T-cell (primary cell): ENCODE measurements at regions not wholly inside any gene's neighbourhood (a gene's known extent, or its start where the extent isn't known, plus 50 kb on each side); places are given as distances from the start of the nearest gene placed in this dataset.
"Not testable (repeated sequence)": the region's sequence is repeated elsewhere in the genome, so short reads cannot be mapped to it uniquely, and the experiment has no call there.

Experiments used
- ATAC-seq, 4 experiments: fragments of 200-7000 bp in 3 of 4; fragments of 150-1000 bp in 1 of 4; cut with Tn5 transposase; replicated peaks in 1 of 4; 1 replicate in 3 of 4; 2 replicates in 1 of 4; pipeline ENCODE4 v1.10.0; 2021; ENCODE audit warnings: moderate library complexity in 3 of 4, mild to moderate bottlenecking in 2 of 4, moderate number of reproducible peaks in 1 of 4
- CTCF ChIA-PET, 2 donors: fragments of 300-600 bp; sonication (Branson Sonifier 250); formaldehyde crosslinking; loops; one replicate each; lab custom pipeline; 2022; ENCODE audit warnings: antibody characterized with exemption in 2 of 2; lab: Charles Lee
- POLR2A ChIA-PET, 2 donors: fragments of 300-600 bp; sonication (Branson Sonifier 250); formaldehyde crosslinking; loops; one replicate each; lab custom pipeline; 2022; ENCODE audit warnings: antibody characterized with exemption in 2 of 2; lab: Charles Lee
- DNase-seq, 35 experiments: peaks; one replicate each; pipeline versions ENCODE4 v3.0.0 to v3.0.0-alpha.2; 2013 to 2023
- H3K27ac ChIP-seq: one replicate; pipeline ENCODE4 v1.5.1; 2013; ENCODE audit warnings: low read length
- H3K27me3 ChIP-seq, 2 experiments: replicated peaks in 1 of 2; 1 replicate in 1 of 2; 2 replicates in 1 of 2; pipeline versions ENCODE4 v1.6.1 to v1.7.0; 2013; ENCODE audit warnings: low read length in 1 of 2, mixed read lengths in 1 of 2; ENCODE audit not compliant: control insufficient read depth in 2 of 2, insufficient read depth in 2 of 2; ENCODE audit errors: extremely low read depth in 1 of 2
- H3K36me3 ChIP-seq, 2 donors: 1 replicate in 1 of 2; 2 replicates in 1 of 2; pipeline versions ENCODE4 v1.6.1 to v1.7.0; 2013; ENCODE audit warnings: low read length in 1 of 2; ENCODE audit not compliant: control insufficient read depth in 2 of 2, insufficient read depth in 1 of 2; ENCODE audit errors: extremely low read depth in 1 of 2
- H3K4me1 ChIP-seq, 2 experiments: 1 replicate in 1 of 2; 2 replicates in 1 of 2; pipeline versions ENCODE4 v1.6.1 to v1.7.0; 2013; ENCODE audit warnings: low read length in 2 of 2, mixed read lengths in 1 of 2; ENCODE audit not compliant: insufficient read depth in 2 of 2, control insufficient read depth in 1 of 2; ENCODE audit errors: extremely low read depth in 1 of 2
- H3K4me3 ChIP-seq, 2 donors: 1 replicate in 1 of 2; 2 replicates in 1 of 2; pipeline versions ENCODE4 v1.5.1 to v1.7.0; 2013; ENCODE audit warnings: mild to moderate bottlenecking in 2 of 2, low read length in 1 of 2, moderate library complexity in 1 of 2; ENCODE audit not compliant: control insufficient read depth in 1 of 2; ENCODE audit errors: extremely low read depth in 1 of 2
- H3K9me3 ChIP-seq: 2 replicates; pipeline ENCODE4 v1.7.0; 2013
- H3K27ac Mint-ChIP-seq, 2 donors: one replicate each; pipeline ENCODE4 v1.8.0; 2020 to 2021; ENCODE audit warnings: mild to moderate bottlenecking in 2 of 2, mixed read lengths in 2 of 2
- H3K27me3 Mint-ChIP-seq, 2 donors: one replicate each; pipeline ENCODE4 v1.8.0; 2021 to 2022; ENCODE audit warnings: mixed read lengths in 2 of 2
- H3K36me3 Mint-ChIP-seq: one replicate; pipeline ENCODE4 v1.8.0; 2021; ENCODE audit warnings: mixed read lengths
- H3K4me1 Mint-ChIP-seq, 3 donors: one replicate each; pipeline ENCODE4 v1.8.0; 2020 to 2022; ENCODE audit warnings: mixed read lengths in 3 of 3, mild to moderate bottlenecking in 1 of 3
- H3K4me3 Mint-ChIP-seq, 3 donors: one replicate each; pipeline ENCODE4 v1.8.0; 2020 to 2022; ENCODE audit warnings: mild to moderate bottlenecking in 3 of 3, mixed read lengths in 3 of 3, moderate library complexity in 3 of 3
- H3K9me3 Mint-ChIP-seq, 3 donors: one replicate each; pipeline ENCODE4 v1.8.0; 2020 to 2022; ENCODE audit warnings: mixed read lengths in 3 of 3
- WGBS: methylation state at CpG from one replicate; pipeline ENCODE4 v1.1.5; 2013; ENCODE audit warnings: missing lambda C conversion rate; ENCODE audit not compliant: insufficient coverage; 5-methylcytosine and 5-hydroxymethylcytosine counted together

DNA sequence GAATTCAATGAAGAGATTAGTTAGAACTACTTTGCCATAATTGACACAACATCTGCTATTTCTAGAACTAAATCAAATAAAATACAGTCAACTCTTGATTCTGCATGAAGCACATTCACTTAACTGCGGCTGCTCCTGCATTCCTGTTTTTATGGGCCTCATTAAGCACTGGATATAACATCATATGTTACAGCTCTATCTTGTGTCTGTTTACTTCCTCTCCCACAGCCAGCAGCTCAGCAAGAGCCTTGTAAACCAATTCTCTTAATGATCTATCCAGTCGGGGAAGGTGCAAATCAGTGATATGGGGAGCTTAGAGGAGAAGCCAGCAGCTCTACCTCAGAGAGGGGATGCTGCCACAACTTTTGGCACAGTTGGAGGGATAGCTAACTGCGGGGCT lies 329.2 kb downstream of the ARRDC4 start:
- no peaks in the 10 kb centered on the region for H3K36me3 ChIP-seq
- peaks cover 0 to 8% (median 1%) of the 10 kb centered on the region in 3 donors for H3K4me1 Mint-ChIP-seq
- H3K4me1 ChIP-seq = peaks cover 0 to 3% of the 10 kb centered on the region in 2 experiments
- ChIA-PET POLR2A (no interaction called here), CTCF (no interaction called here)
- H3K27ac Mint-ChIP-seq = no peak overlapping the region
- no peaks in the 10 kb centered on the region for H3K9me3 Mint-ChIP-seq
- H3K27ac ChIP-seq = no peak overlapping the region
- peaks cover 22 to 31% of the 10 kb centered on the region in 2 donors for H3K27me3 Mint-ChIP-seq
- no peak overlapping the region for H3K4me3 ChIP-seq
- WGBS = 40% methylated on average over 2 of the region's 3 CpGs
- H3K36me3 Mint-ChIP-seq = no peaks in the 10 kb centered on the region
- H3K4me3 Mint-ChIP-seq = no peak overlapping the region
- DNase-seq (no peak), ATAC-seq (no peak)
- no peaks in the 10 kb centered on the region for H3K9me3 ChIP-seq
- H3K27me3 ChIP-seq = peaks cover 11 to 19% of the 10 kb centered on the region in 2 experiments

DNA sequence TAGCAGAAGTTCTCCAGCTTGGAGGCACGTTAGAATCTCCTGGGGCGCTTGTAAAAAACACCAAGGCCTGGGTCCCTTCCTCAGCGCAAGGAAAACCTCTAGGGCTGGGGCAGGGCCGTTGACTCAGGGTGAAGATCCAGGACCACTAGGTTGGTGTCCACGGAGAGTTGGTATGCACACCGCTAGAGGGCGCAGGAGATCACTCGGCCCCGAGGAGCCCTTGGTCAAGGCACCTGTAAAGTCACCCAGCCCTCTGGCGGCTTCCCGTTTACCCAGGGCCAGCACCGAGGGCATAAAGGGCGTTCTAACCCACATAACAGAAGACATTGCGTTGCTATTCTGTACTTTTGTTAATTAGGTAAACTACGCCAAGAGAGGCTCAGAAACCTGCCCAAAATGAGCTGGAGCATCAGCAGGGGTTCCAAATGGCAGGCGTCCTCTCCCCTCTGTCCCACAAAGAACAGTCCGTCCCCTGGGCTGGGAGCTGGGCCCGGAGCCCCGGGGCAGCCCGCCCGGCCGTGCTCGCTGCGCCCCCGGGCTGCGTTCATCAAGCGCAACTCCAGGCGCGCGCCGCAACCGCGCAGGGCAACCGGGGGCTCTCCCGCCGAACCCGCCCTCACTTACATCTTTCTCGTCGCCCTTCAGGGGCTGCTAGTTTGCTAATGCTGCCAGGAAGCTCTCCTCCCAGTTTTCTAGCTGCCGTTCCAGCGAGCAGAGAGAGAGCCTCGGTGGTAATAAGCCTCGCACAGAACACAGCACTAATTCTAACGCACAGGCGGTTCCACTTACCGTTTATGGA lies 332.1 kb downstream of the ARRDC4 start:
- CTCF ChIA-PET = no interaction called here
- POLR2A ChIA-PET = no interaction called here
- Mint-ChIP-seq H3K27ac (no peak overlapping the region), H3K4me1 (peaks cover 0 to 8% (median 1%) of the 10 kb centered on the region in 3 donors), H3K4me3 (no peak overlapping the region), H3K27me3 (peaks cover 22 to 27% of the 10 kb centered on the region in 2 donors), H3K36me3 (no peaks in the 10 kb centered on the region), H3K9me3 (no peaks in the 10 kb centered on the region)
- Histone ChIP-seq H3K27ac (no peak overlapping the region), H3K36me3 (no peaks in the 10 kb centered on the region), H3K27me3 (peaks cover 13 to 19% of the 10 kb centered on the region in 2 experiments), H3K4me3 (no peak overlapping the region), H3K4me1 (peaks cover 0 to 3% of the 10 kb centered on the region in 2 experiments), H3K9me3 (no peaks in the 10 kb centered on the region)
- ATAC-seq (no peak), DNase-seq (peak in 1 of 35 experiments; percentile 3)
- 5% methylated on average over 41 of the region's 46 CpGs for WGBS

DNA sequence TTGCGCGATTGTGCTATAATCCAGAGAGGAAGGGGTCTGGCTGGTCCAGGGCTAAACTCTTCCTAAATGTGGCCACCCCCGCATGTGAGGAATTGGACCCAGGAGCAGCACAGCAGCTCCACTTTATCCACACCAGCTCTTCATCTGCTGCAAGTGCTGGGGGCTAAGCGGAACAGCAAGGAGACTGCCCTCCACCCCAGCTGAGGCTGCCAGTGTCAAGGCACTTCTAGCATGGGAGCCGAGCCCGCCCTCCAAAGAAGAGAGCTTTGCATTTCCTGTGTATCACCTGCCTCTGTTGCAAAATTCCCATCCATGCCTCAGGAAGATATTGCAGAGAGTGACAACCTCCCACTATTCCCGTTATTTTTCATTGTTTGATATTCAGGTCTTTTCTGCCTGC lies 333.6 kb downstream of the ARRDC4 start:
- no peak overlapping the region for H3K27ac Mint-ChIP-seq
- Histone ChIP-seq H3K27me3 (peaks cover 12 to 13% of the 10 kb centered on the region in 2 experiments), H3K4me3 (no peak overlapping the region), H3K4me1 (peaks cover 0 to 3% of the 10 kb centered on the region in 2 experiments), H3K27ac (no peak overlapping the region), H3K9me3 (no peaks in the 10 kb centered on the region), H3K36me3 (no peaks in the 10 kb centered on the region)
- POLR2A ChIA-PET = no interaction called here
- H3K4me1 Mint-ChIP-seq = peaks cover 0 to 8% (median 1%) of the 10 kb centered on the region in 3 donors
- no peak overlapping the region for H3K4me3 Mint-ChIP-seq
- CTCF ChIA-PET = no interaction called here
- no peaks in the 10 kb centered on the region for H3K9me3 Mint-ChIP-seq
- DNase-seq = no peak
- ATAC-seq = no peak
- peaks cover 22 to 29% of the 10 kb centered on the region in 2 donors for H3K27me3 Mint-ChIP-seq
- WGBS = 59% methylated on average over 3 of the region's 7 CpGs
- H3K36me3 Mint-ChIP-seq = no peaks in the 10 kb centered on the region

DNA sequence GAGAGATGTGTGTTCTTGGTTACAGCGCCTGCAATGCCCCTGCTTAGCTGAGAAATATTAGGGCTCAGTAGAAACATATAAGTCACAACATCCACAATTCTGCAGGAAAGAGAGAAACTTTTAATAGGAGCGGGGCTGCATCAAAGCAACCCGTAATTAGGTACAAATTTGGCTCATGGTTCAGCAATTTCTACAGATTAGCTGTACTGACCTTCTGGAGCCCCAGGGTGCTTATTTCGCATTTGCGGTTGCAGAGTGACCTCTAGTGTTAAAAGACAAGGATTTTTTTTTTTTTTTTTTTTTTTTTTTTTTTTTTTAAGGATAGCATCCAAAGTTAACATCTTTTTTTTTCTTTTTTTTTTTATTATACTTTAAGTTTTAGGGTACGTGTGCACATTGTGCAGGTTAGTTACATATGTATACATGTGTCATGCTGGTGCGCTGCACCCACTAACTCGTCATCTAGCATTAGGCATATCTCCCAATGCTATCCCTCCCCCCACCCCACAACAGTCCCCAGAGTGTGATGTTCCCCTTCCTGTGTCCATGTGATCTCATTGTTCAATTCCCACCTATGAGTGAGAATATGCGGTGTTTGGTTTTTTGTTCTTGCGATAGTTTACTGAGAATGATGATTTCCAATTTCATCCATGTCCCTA lies 334.7 kb downstream of the ARRDC4 start:
- H3K36me3 Mint-ChIP-seq, ATAC-seq, H3K27ac Mint-ChIP-seq, H3K4me1 Mint-ChIP-seq, H3K9me3 ChIP-seq, CTCF ChIA-PET, H3K36me3 ChIP-seq, H3K4me1 ChIP-seq, H3K27ac ChIP-seq, DNase-seq, H3K4me3 ChIP-seq, H3K4me3 Mint-ChIP-seq, POLR2A ChIA-PET, H3K9me3 Mint-ChIP-seq: not testable (repeated sequence)
- H3K27me3 ChIP-seq = peaks cover 13 to 19% of the 10 kb centered on the region in 2 experiments
- peaks cover 23 to 25% of the 10 kb centered on the region in 2 donors for H3K27me3 Mint-ChIP-seq
- WGBS = 23% methylated on average over 2 of the region's 10 CpGs

DNA sequence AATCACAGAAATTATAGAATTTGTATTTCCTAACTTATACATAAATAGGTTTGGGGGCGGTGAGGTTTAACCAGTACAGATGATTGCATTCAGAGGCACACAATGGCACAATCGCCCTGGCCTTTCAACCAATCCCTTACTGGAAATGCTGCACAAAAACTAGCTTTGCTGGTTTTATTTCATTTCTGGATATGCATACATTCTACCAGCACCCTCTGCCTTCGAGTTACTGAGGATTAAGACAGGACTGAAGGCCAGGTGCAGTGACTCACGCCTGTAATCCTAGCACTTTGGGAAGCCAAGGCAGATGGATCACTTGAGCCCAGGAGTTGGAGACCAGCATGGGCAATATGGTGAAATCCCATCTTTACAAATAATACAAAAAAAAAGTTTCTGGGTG lies 336.1 kb downstream of the ARRDC4 start:
- Mint-ChIP-seq H3K36me3 (no peaks in the 10 kb centered on the region), H3K4me3 (no peak overlapping the region), H3K27me3 (peaks cover 21 to 32% of the 10 kb centered on the region in 2 donors), H3K4me1 (peaks cover 0 to 8% (median 1%) of the 10 kb centered on the region in 3 donors), H3K9me3 (no peaks in the 10 kb centered on the region), H3K27ac (no peak overlapping the region)
- Histone ChIP-seq H3K4me3 (no peak overlapping the region), H3K9me3 (no peaks in the 10 kb centered on the region), H3K4me1 (peaks cover 0 to 3% of the 10 kb centered on the region in 2 experiments), H3K27me3 (peaks cover 11 to 16% of the 10 kb centered on the region in 2 experiments), H3K27ac (no peak overlapping the region), H3K36me3 (no peaks in the 10 kb centered on the region)
- POLR2A ChIA-PET = no interaction called here
- CTCF ChIA-PET = interaction anchor here in 1 of 2 donors (1.1 kb wide), 1 partner anchor 15 kb away, joined by 3 read pairs; no protein-coding TSS in a partner anchor
- ATAC-seq (no peak), DNase-seq (no peak)
- 27% methylated on average over 3 of the region's 4 CpGs for WGBS

DNA sequence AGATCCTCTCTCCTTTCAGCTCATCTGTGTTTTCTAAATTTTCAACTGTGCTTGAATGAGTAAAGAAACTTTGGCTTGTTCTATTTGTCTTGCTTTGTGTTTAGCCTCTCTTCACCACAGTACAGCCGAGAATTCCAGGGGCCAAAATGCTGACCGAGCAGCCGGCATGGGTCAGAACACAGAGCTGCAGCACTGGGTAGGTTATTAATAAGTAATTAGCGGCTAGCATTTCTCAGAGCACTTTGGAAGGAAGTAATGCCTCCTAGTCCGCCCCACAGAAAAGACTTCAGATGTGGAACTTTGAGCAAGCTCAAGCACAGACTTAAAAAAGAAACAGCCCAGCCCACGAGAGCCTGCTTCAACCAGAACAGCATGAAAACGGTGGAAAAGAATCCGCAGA lies 343.9 kb downstream of the ARRDC4 start:
- peaks cover 0 to 10% of the 10 kb centered on the region in 2 experiments for H3K27me3 ChIP-seq
- H3K9me3 ChIP-seq = no peaks in the 10 kb centered on the region
- H3K4me1 ChIP-seq = no peaks in the 10 kb centered on the region
- H3K4me1 Mint-ChIP-seq = no peaks in the 10 kb centered on the region
- CTCF ChIA-PET = interaction anchor here in 1 of 2 donors (1.5 kb wide), 1 partner anchor 9 kb away, joined by 4 read pairs; no protein-coding TSS in a partner anchor
- no peaks in the 10 kb centered on the region for H3K36me3 ChIP-seq
- POLR2A ChIA-PET = no interaction called here
- H3K9me3 Mint-ChIP-seq = no peaks in the 10 kb centered on the region
- no peak overlapping the region for H3K4me3 Mint-ChIP-seq
- no peak overlapping the region for H3K27ac ChIP-seq
- H3K4me3 ChIP-seq = no peak overlapping the region
- DNase-seq (no peak), ATAC-seq (no peak)
- H3K36me3 Mint-ChIP-seq = no peaks in the 10 kb centered on the region
- H3K27ac Mint-ChIP-seq = no peak overlapping the region
- peaks cover 13 to 34% of the 10 kb centered on the region in 2 donors for H3K27me3 Mint-ChIP-seq
- 68% methylated on average over 7 of the region's 8 CpGs for WGBS
